HepG2 (cell line): ENCODE measurements at regions not wholly inside any gene's neighbourhood (a gene's known extent, or its start where the extent isn't known, plus 50 kb on each side); places are given as distances from the start of the nearest gene placed in this dataset.

Experiments used
- CAMTA2 ChIP-seq: sonication (generic); formaldehyde crosslinking; IDR thresholded peaks from 2 replicates; pipeline ENCODE4 v1.4.0; 2020; ENCODE audit warnings: mild to moderate bottlenecking, missing genetic modification reagents, borderline replicate concordance
- FOXP4 ChIP-seq: sonication (generic); formaldehyde crosslinking; IDR thresholded peaks from 2 replicates; pipeline ENCODE4 v1.4.0; 2020; ENCODE audit warnings: missing genetic modification reagents
- HCFC1 ChIP-seq: fragments of 150-350 bp; IDR thresholded peaks from 2 replicates; pipeline ENCODE4 v1.6.1; 2014; ENCODE audit warnings: low read depth, low read length
- MEIS1 ChIP-seq: sonication (generic); formaldehyde crosslinking; IDR thresholded peaks from 2 replicates; pipeline ENCODE4 v1.9.0; 2021; ENCODE audit warnings: mild to moderate bottlenecking, missing genetic modification reagents, moderate library complexity, borderline replicate concordance
- MEIS2 ChIP-seq: sonication (generic); formaldehyde crosslinking; IDR thresholded peaks from 2 replicates; pipeline ENCODE4 v1.9.0; 2021; ENCODE audit warnings: mild to moderate bottlenecking, missing genetic modification reagents
- MYC ChIP-seq: sonication (generic); formaldehyde crosslinking; IDR thresholded peaks from 2 replicates; pipeline ENCODE4 v1.9.0; 2021; ENCODE audit warnings: missing genetic modification reagents, borderline replicate concordance
- PHF8 ChIP-seq: sonication (generic); formaldehyde crosslinking; IDR thresholded peaks from 2 replicates; pipeline ENCODE4 v1.5.0; 2020; ENCODE audit warnings: missing genetic modification reagents
- POLR2A ChIP-seq, 2 experiments: IDR thresholded peaks; 2 replicates each; pipeline ENCODE4 v1.6.1; 2011; ENCODE audit warnings: low read depth in 2 of 2, low read length in 2 of 2, mild to moderate bottlenecking in 1 of 2, moderate library complexity in 1 of 2; ENCODE audit not compliant: insufficient read depth in 1 of 2
- REST ChIP-seq, 2 experiments: IDR thresholded peaks; 2 replicates each; pipeline ENCODE4 v1.6.1; 2011 to 2012; ENCODE audit warnings: low read length in 2 of 2, borderline replicate concordance in 1 of 2, low read depth in 1 of 2, mild to moderate bottlenecking in 1 of 2, moderate library complexity in 1 of 2
- RFX1 ChIP-seq: fragments of 450-650 bp; IDR thresholded peaks from 2 replicates; pipeline ENCODE4 v1.6.1; 2017
- SIN3A ChIP-seq: IDR thresholded peaks from 2 replicates; pipeline ENCODE4 v1.6.1; 2011; ENCODE audit warnings: low read depth, mild to moderate bottlenecking, control low read depth, low read length, borderline replicate concordance
- ZFX ChIP-seq: sonication (generic); formaldehyde crosslinking; IDR thresholded peaks from 2 replicates; pipeline ENCODE4 v1.4.0; 2020; ENCODE audit warnings: mild to moderate bottlenecking, low read depth, missing genetic modification reagents, moderate library complexity
- ZNF615 ChIP-seq: sonication (generic); formaldehyde crosslinking; IDR thresholded peaks from 2 replicates; pipeline ENCODE4 v1.5.0; 2020; ENCODE audit warnings: mild to moderate bottlenecking, missing genetic modification reagents, borderline replicate concordance

GRCh38 chr21:27647921-27648320, 681.0 kb upstream of the ADAMTS5 start:
- no peak for TF ChIP-seq ZNF615 (CRISPR knock-in tag)
- no peak for TF ChIP-seq CAMTA2 (CRISPR knock-in tag)
- TF ChIP-seq ZFX (CRISPR knock-in tag), result no peak
- no peak for TF ChIP-seq POLR2A (IDR thresholded peaks at IDR 0.05; ENCODE audit: insufficient read depth in 1 of 2, low read depth in 2 of 2, low read length in 2 of 2)
- TF ChIP-seq FOXP4 (CRISPR knock-in tag), result no peak
- no peak for TF ChIP-seq RFX1
- TF ChIP-seq MEIS1 (CRISPR knock-in tag), result no peak
- no peak for TF ChIP-seq MYC (CRISPR knock-in tag)
- no peak for TF ChIP-seq PHF8 (CRISPR knock-in tag)
- TF ChIP-seq HCFC1, result no peak
- TF ChIP-seq REST (IDR thresholded peaks at IDR 0.05; ENCODE audit: borderline replicate concordance in 1 of 2, low read depth in 1 of 2, low read length in 2 of 2), result no peak
- TF ChIP-seq SIN3A, result no peak
- TF ChIP-seq MEIS2, result no peak
